NAMALWA (cell line): ENCODE measurements at regions not wholly inside any gene's neighbourhood (a gene's known extent, or its start where the extent isn't known, plus 50 kb on each side); places are given as distances from the start of the nearest gene placed in this dataset.

ENCODE experiments used
- DNase-seq: peaks from one replicate; pipeline ENCODE4 v3.0.0-alpha.2; 2015; ENCODE audit warnings: low spot score

GRCh38 chr2:144606466-144607095, 86.7 kb upstream of the ZEB2 start:
- DNase-seq = no peak

- peak; percentile 45 for DNase-seq
Measured at GRCh38 chr2:144605231-144605840, 85.4 kb upstream of the ZEB2 start.

DNA sequence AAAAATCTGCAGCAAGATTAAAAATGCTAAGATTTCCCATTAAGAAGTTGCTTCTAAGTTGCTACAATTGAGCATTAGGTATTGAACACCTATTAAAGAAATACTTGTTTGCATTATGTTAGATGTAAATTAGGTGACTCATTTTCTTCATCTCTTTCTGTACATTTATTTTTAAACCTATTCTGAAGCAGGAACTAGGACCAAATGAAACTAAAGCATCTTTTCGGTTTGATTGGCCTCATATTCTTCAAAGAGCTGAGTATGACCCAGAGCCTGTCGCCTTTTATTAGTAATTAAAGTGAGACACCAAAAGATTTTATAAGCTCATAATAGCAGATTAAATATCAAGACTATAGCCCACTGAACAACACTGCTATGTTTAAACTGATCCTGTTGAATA, 83.4 kb upstream of the ZEB2 start:
- DNase-seq = no peak

DNA sequence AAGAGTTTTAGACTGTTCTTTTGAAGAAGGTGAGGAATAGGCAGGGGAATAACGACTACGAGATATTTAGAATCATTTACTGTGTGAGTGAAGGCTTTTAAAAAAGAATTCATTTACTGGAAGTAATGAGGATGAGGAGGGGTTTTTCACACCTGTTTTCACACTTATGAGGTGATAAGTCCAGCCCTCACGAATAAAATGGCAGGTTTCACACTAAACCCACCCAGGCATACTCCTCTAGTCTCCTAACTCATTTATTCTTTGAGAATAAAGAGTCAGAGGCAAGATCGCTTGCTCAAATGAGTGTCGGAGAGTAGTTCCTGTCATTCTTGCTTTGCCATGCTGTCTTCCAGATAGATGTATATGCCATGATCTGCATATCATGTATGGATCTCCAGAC, 79.0 kb upstream of the ZEB2 start:
- no peak for DNase-seq

DNA sequence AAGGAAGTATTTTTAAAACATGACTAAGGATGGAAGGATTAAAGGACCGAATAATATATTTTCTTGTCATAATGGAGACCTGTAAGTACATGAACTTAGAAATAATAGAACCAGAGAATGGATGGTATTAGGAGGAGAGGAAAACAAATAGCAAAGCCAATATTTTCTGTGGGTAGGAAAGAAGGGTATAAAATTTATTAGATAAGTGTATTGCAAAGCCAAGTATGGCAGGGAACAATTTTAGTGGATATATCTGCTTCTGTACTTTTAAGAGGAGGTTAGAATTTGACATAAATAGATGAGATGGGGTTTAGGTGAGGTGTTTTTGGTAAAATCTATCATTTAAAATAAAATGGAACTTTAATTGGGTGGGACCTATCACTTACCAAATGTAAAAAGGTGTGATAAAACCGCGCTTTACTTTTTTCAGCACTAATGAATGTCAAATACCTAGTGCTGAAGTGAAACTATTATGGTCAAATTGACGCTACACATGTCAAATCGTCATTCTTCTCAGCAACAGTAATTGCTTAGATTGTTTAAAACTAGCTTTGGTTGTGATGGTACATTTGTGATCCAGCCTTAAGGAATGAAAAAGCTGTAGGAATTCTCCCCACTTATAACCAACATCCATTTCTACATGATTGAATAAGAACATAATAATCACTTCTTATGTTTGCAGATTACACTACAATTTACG, 78.1 kb upstream of the ZEB2 start:
- no peak for DNase-seq

DNA sequence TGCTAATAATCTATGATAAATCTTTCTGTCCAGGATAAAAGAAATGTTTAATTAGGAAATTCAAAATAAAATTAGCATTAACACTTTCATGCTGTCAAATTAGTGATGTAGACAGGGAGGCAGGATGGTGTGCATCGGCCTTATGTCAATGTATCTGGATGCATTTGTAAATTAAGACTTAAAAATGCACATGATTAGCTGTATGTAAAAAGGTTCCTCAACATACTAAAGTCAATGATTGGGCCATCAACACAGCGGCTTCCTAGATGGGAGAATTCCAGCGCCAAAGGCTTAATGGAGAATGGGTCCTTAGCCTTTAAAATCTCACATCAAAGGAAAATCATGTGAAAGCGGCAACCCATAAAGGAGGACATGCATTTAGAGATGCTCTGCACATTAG, 77.5 kb upstream of the ZEB2 start:
- DNase-seq = no peak

- DNase-seq = peak; percentile 69
Measured at GRCh38 chr2:144596073-144596871, 76.4 kb upstream of the ZEB2 start.

DNA sequence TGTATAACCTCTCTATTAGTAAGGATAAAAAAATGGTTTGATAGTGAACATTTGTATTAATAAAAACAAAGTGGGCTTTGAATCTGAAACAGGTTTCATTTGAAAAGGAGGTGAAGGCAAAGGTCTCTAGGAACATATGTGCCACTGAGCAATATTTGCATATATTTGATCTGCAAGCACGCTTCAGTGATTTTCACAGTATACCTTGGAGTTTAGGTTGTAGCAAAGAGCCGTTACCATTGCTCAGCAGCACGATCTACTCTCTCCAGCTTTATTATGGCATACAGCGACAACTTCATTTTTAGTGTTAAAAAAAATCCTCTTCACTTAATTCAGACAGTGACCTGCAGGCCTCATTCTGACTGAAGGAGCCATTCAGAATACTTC, 75.8 kb upstream of the ZEB2 start:
- DNase-seq = peak; percentile 71

- no peak for DNase-seq
Measured at GRCh38 chr2:144595279-144595678, 75.4 kb upstream of the ZEB2 start.

- DNase-seq = no peak
Measured at GRCh38 chr2:144593803-144594202, 73.9 kb upstream of the ZEB2 start.

- no peak for DNase-seq
Measured at GRCh38 chr2:144592500-144593256, 72.8 kb upstream of the ZEB2 start.

DNA sequence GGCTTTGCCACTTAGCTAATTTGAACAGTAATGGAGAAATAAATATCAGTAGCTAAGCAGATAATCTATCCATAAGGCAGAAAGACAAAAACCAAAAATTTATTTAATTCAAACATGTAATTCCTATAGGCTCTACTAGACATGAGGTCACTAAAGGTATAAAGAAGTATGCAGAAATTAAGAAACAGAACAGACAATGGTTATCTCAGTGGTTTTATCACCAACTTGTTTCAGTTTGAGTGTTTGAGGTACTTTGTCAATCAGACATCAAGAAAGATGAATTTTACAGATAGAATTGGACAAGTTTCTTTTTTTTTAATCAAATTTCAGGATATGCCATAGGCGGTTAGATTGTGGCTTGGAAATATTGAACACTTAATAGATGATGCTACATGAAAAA, 67.4 kb upstream of the ZEB2 start:
- no peak for DNase-seq

DNA sequence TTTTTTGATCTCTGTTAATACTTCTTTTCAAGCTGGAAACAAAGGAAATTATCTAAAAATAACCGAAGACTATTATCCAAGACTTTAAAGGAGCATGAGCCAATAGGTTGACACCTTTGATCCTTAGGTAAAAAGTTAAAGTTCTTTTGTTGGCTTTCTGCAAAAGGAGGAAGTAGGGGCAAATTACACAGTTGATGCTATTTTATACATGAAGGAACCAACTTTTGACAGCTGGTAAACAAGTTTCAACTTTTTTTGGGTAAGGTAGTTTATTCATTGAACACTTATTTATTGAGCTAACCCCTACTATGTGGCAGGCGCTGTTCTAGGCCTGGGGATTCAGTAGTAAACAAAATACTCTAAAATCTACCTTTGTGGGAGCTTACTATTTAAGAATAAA, 66.6 kb upstream of the ZEB2 start:
- no peak for DNase-seq

DNA sequence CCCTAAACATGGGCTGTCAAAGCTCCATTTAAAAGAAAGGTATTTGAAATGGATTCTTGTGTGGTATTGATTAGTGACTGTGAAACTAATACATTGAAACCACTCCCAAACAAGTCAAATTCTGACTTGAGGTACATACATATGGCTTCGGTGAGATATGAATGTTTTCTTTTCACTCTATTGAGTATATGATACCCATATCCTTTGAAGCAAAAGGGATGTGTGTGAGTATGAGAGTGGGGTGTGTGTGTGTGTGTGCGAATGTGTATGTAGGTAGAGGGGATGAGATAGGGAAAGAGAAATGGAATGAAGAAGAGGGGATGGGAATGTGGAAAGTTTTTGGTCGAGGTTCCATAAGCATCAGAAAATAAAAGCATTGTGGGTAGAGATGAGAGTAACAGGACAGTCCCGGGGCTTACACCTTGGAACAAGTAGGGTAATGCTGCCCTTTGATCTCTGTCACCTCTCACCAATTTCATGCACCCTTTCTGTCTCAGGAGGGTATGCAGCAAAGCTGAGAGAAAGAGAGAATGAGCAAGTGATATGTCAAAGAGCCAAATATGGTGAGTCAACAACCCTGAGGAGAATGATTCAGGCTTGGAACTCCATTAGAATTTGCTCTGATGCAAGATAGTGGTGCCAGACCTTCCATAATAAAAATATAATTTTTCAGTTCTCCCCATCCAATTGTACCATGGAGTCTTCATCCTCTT, 64.0 kb upstream of the ZEB2 start:
- DNase-seq = no peak

- DNase-seq = no peak
Measured at GRCh38 chr2:144583381-144583729, 63.4 kb upstream of the ZEB2 start.

- DNase-seq = no peak
Measured at GRCh38 chr2:144582651-144583380, 62.9 kb upstream of the ZEB2 start.

GRCh38 chr2:144580521-144581161, 60.7 kb upstream of the ZEB2 start:
- peak; percentile 55 for DNase-seq

DNA sequence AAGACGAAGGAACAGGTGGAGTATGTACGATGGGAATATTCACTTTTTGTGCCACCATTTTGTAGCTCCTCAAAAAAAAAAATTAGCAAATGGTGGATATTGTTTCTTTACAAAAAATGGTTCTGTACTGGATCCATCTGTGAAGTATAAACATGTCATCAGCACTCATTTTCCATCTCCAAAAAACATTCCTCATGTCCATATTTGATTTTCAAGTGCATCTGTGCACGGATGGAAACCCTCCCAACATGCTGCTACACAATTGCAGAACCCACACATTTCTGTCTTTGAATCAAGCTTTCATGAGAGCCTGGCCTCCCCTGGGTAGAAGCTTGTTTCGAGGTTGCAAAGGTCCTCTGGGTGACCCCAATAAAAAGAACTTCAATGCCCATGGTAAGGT, 59.6 kb upstream of the ZEB2 start:
- no peak for DNase-seq

DNA sequence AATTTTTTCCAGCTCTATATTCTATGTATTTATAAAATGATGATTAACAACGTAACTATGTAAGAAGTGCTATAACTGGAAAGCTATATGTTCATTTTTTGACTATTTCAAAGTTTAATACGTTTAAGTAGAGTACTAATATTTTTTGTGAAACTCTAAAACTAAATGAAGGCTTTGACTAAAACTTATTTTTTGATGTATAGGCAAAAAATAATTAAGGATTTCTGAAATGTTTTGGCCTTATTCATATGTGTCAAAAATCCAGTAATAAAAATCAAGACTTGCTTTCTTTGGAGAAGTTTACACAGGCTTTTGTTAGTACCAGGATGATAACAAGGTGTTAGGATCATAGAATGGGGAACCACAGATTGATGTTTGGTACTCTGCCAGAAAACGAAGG, 58.2 kb upstream of the ZEB2 start:
- DNase-seq = no peak

- no peak for DNase-seq
Measured at GRCh38 chr2:144572977-144573376, 53.1 kb upstream of the ZEB2 start.
